HG03565 (cell line): ENCODE measurements at regions not wholly inside any gene's neighbourhood (a gene's known extent, or its start where the extent isn't known, plus 50 kb on each side); places are given as distances from the start of the nearest gene placed in this dataset.

Experiments
- ATAC-seq: cut with Tn5 transposase; IDR thresholded peaks from one replicate; pipeline ENCODE4 v1.9.1; 2021; ENCODE audit warnings: mild to moderate bottlenecking, moderate library complexity; ENCODE audit not compliant: unreplicated experiment

- ATAC-seq, result no peak
Observed at GRCh38 chr4:140809676-140810075, 53.5 kb upstream of the TBC1D9 start.

GRCh38 chr4:140808256-140808655 is 52.1 kb upstream of the TBC1D9 start:
- no peak for ATAC-seq

GRCh38 chr4:140807491-140808252 is 51.5 kb upstream of the TBC1D9 start:
- ATAC-seq, result peak; percentile 87

GRCh38 chr4:140806163-140806562 is 50.0 kb upstream of the TBC1D9 start:
- ATAC-seq, result peak; percentile 67
